GM12872 (cell line): ENCODE measurements at regions not wholly inside any gene's neighbourhood (a gene's known extent, or its start where the extent isn't known, plus 50 kb on each side); places are given as distances from the start of the nearest gene placed in this dataset.

Source experiments
- CTCF ChIP-seq: IDR thresholded peaks from 3 replicates; pipeline ENCODE4 v1.5.1; 2011; ENCODE audit warnings: low read depth, mild to moderate bottlenecking, low read length, moderate library complexity; ENCODE audit not compliant: insufficient read depth

GRCh38 chr3:152203652-152204051 is 65.1 kb upstream of the MBNL1 start:
- no peak for TF ChIP-seq CTCF

- no peak for TF ChIP-seq CTCF
Observed at GRCh38 chr3:152204218-152204617, 64.5 kb upstream of the MBNL1 start.

GRCh38 chr3:152205097-152205593 is 63.6 kb upstream of the MBNL1 start:
- no peak for TF ChIP-seq CTCF

- no peak for TF ChIP-seq CTCF
Observed at GRCh38 chr3:152206243-152206760, 62.4 kb upstream of the MBNL1 start.

- no peak for TF ChIP-seq CTCF
Observed at GRCh38 chr3:152208439-152208838, 60.3 kb upstream of the MBNL1 start.

- TF ChIP-seq CTCF = no peak
Observed at GRCh38 chr3:152209060-152209459, 59.7 kb upstream of the MBNL1 start.

- no peak for TF ChIP-seq CTCF
Observed at GRCh38 chr3:152209776-152210175, 59.0 kb upstream of the MBNL1 start.
